CD14-positive monocyte (primary cell): ENCODE measurements at regions not wholly inside any gene's neighbourhood (a gene's known extent, or its start where the extent isn't known, plus 50 kb on each side); places are given as distances from the start of the nearest gene placed in this dataset.

ENCODE experiments used
- DNase-seq, 3 donors: peaks; one replicate each; pipeline ENCODE4 v3.0.0-alpha.2; 2011 to 2022
- H2AFZ ChIP-seq: 2 replicates; pipeline ENCODE4 v1.6.0; 2012; ENCODE audit warnings: mild to moderate bottlenecking, low read depth, low read length, inconsistent platforms; ENCODE audit not compliant: insufficient read depth, poor library complexity, severe bottlenecking
- H3K27ac ChIP-seq, 2 donors: 1 replicate in 1 of 2; 2 replicates in 1 of 2; pipeline ENCODE4 v1.5.1; 2012 to 2013; ENCODE audit warnings: low read length in 2 of 2, control low read depth in 1 of 2, inconsistent platforms in 1 of 2, low read depth in 1 of 2, mild to moderate bottlenecking in 1 of 2
- H3K27me3 ChIP-seq, 2 donors: one replicate each; pipeline versions ENCODE4 v1.6.0 to v1.6.1; 2011 to 2013; ENCODE audit warnings: low read length in 2 of 2; ENCODE audit not compliant: control insufficient read depth in 2 of 2, insufficient read depth in 2 of 2
- H3K36me3 ChIP-seq, 2 donors: replicated peaks in 1 of 2; 1 replicate in 1 of 2; 2 replicates in 1 of 2; pipeline versions ENCODE4 v1.5.1 to v1.6.1; 2012 to 2013; ENCODE audit warnings: low read length in 2 of 2, control low read depth in 1 of 2, inconsistent platforms in 1 of 2, mild to moderate bottlenecking in 1 of 2; ENCODE audit not compliant: insufficient read depth in 2 of 2, control insufficient read depth in 1 of 2
- H3K4me1 ChIP-seq, 2 donors: 1 replicate in 1 of 2; 2 replicates in 1 of 2; pipeline versions ENCODE4 v1.5.1 to v1.6.1; 2012 to 2013; ENCODE audit warnings: low read length in 2 of 2, control low read depth in 1 of 2, inconsistent platforms in 1 of 2, mild to moderate bottlenecking in 1 of 2, moderate library complexity in 1 of 2; ENCODE audit not compliant: insufficient read depth in 2 of 2, control insufficient read depth in 1 of 2
- H3K4me2 ChIP-seq: replicated peaks from 2 replicates; pipeline ENCODE3; 2012; ENCODE audit warnings: low read length, moderate library complexity, mild to moderate bottlenecking; ENCODE audit not compliant: poor library complexity, severe bottlenecking; ENCODE audit errors: extremely low read depth
- H3K4me3 ChIP-seq, 3 experiments: fragments of 200-600 bp in 1 of 3; sonication (generic) in 1 of 3; replicated peaks in 1 of 3; 1 replicate in 2 of 3; 2 replicates in 1 of 3; pipeline ENCODE4 v1.5.1; 2011 to 2013; ENCODE audit warnings: low read length in 3 of 3, mild to moderate bottlenecking in 3 of 3, control low read depth in 2 of 3, low read depth in 2 of 3, inconsistent platforms in 1 of 3, moderate library complexity in 1 of 3
- H3K79me2 ChIP-seq: 2 replicates; pipeline ENCODE4 v1.6.0; 2012; ENCODE audit warnings: mild to moderate bottlenecking, control low read depth, inconsistent platforms, low read length, moderate library complexity; ENCODE audit not compliant: insufficient read depth
- H3K9ac ChIP-seq: 2 replicates; pipeline ENCODE4 v1.6.0; 2017; ENCODE audit warnings: low read length, mild to moderate bottlenecking; ENCODE audit not compliant: insufficient read depth, poor library complexity, severe bottlenecking
- H3K9me3 ChIP-seq, 2 donors: replicated peaks in 1 of 2; 1 replicate in 1 of 2; 2 replicates in 1 of 2; pipeline versions ENCODE4 v1.5.1 to v1.6.1; 2012 to 2013; ENCODE audit warnings: low read length in 2 of 2, control low read depth in 1 of 2; ENCODE audit not compliant: control insufficient read depth in 1 of 2, insufficient read depth in 1 of 2
- H4K20me1 ChIP-seq: 2 replicates; pipeline ENCODE4 v1.6.0; 2012; ENCODE audit warnings: mild to moderate bottlenecking, low read length, control low read depth, moderate library complexity; ENCODE audit not compliant: insufficient read depth
- H3K27ac Mint-ChIP-seq, 7 donors: one replicate each; pipeline ENCODE4 v1.8.0; 2020; ENCODE audit warnings: mild to moderate bottlenecking in 7 of 7, mixed read lengths in 7 of 7, moderate library complexity in 6 of 7, inconsistent platforms in 2 of 7
- H3K27me3 Mint-ChIP-seq, 3 donors: one replicate each; pipeline ENCODE4 v1.8.0; 2021 to 2022; ENCODE audit warnings: low read depth in 3 of 3, mild to moderate bottlenecking in 3 of 3, mixed read lengths in 3 of 3, moderate library complexity in 3 of 3, inconsistent platforms in 1 of 3
- H3K36me3 Mint-ChIP-seq, 2 donors: one replicate each; pipeline ENCODE4 v1.8.0; 2020; ENCODE audit warnings: mixed read lengths in 2 of 2, inconsistent platforms in 1 of 2, mild to moderate bottlenecking in 1 of 2
- H3K4me1 Mint-ChIP-seq: one replicate; pipeline ENCODE4 v1.8.0; 2020; ENCODE audit warnings: mild to moderate bottlenecking, mixed read lengths
- H3K4me3 Mint-ChIP-seq, 2 donors: one replicate each; pipeline ENCODE4 v1.8.0; 2020; ENCODE audit warnings: mild to moderate bottlenecking in 2 of 2, mixed read lengths in 2 of 2, moderate library complexity in 1 of 2
- H3K9me3 Mint-ChIP-seq, 7 donors: one replicate each; pipeline ENCODE4 v1.8.0; 2020 to 2022; ENCODE audit warnings: mixed read lengths in 7 of 7, mild to moderate bottlenecking in 6 of 7, moderate library complexity in 6 of 7, inconsistent platforms in 2 of 7
- WGBS: methylation state at CpG from one replicate; pipeline ENCODE4 v1.1.5; 2013; ENCODE audit warnings: missing lambda C conversion rate; ENCODE audit not compliant: insufficient coverage; 5-methylcytosine and 5-hydroxymethylcytosine counted together
- intact Hi-C, 2 donors: fragments of 100-400 bp; cut with micrococcal nuclease; formaldehyde crosslinking; loops; one replicate each; pipeline versions ENCODE4 v1.15.0 to v1.15.1; 2023
- TF ChIP-seq, protein P1 (sequence below): fragments of 200-600 bp; IDR thresholded peaks from one replicate; pipeline ENCODE4 v1.8.0; 2022; ENCODE audit warnings: antibody characterized with exemption, mild to moderate bottlenecking

DNA sequence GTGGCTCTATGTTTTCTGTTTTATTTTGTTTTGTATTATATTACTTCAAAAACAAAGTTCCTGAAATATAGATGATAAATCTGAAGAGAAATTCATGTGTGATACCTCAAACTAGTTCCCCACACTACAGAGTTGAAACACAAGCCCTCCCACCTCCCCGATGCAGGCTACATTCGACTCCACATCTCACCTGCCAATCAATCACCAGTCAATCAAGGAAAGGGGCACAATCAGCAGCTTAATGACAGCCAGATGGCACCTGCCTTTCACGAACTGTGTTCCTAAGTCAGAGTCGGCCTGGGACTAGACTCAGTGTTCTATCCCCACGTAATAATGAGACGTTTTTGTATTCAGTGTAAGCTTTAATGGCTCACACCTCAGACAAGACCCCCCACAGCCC is 313.4 kb downstream of the SPATA17 start:
- Histone ChIP-seq H3K79me2 (no peaks in the 10 kb centered on the region), H4K20me1 (no peaks in the 10 kb centered on the region), H3K27ac (no peak overlapping the region), H3K4me3 (no peak overlapping the region), H3K4me1 (no peaks in the 10 kb centered on the region), H3K4me2 (no peak overlapping the region), H3K9me3 (peaks cover 0 to 3% of the 10 kb centered on the region in 2 donors), H2AFZ (no peak overlapping the region), H3K9ac (no peak overlapping the region), H3K36me3 (no peaks in the 10 kb centered on the region), H3K27me3 (no peaks in the 10 kb centered on the region)
- H3K4me1 Mint-ChIP-seq: no peaks in the 10 kb centered on the region
- peaks cover 0 to 3% (median 2%) of the 10 kb centered on the region in 3 donors for H3K27me3 Mint-ChIP-seq
- H3K4me3 Mint-ChIP-seq: no peak overlapping the region
- H3K36me3 Mint-ChIP-seq: no peaks in the 10 kb centered on the region
- no peak overlapping the region for H3K27ac Mint-ChIP-seq
- TF ChIP-seq, protein P1, sequence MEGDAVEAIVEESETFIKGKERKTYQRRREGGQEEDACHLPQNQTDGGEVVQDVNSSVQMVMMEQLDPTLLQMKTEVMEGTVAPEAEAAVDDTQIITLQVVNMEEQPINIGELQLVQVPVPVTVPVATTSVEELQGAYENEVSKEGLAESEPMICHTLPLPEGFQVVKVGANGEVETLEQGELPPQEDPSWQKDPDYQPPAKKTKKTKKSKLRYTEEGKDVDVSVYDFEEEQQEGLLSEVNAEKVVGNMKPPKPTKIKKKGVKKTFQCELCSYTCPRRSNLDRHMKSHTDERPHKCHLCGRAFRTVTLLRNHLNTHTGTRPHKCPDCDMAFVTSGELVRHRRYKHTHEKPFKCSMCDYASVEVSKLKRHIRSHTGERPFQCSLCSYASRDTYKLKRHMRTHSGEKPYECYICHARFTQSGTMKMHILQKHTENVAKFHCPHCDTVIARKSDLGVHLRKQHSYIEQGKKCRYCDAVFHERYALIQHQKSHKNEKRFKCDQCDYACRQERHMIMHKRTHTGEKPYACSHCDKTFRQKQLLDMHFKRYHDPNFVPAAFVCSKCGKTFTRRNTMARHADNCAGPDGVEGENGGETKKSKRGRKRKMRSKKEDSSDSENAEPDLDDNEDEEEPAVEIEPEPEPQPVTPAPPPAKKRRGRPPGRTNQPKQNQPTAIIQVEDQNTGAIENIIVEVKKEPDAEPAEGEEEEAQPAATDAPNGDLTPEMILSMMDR: no peak
- intact Hi-C loops: no loop called here
- no peak for DNase-seq
- H3K9me3 Mint-ChIP-seq: peaks cover 0 to 6% (median 2%) of the 10 kb centered on the region in 7 donors
- whole genome bisulfite sequencing: 76% methylated on average over 6 of the region's 6 CpGs

DNA sequence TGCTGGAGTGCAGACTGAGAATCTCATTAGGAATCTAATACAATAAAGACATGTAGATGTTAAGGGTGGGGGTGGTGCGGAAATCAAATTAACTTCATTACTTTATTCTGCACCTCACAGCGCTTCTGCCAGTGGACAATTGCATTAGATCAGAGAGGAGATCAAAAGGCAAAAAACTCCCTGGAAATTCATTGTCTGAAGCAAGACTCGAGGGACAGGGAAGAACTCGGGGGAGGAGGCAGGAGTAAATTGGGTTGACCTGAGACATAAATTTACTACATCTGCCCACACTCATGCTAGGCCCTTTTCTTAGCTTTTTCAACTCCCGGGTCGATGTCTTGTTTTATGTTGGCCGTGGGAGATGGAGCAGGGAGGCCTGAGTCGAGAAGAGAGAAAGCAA is 315.4 kb downstream of the SPATA17 start:
- H3K9ac ChIP-seq: no peak overlapping the region
- WGBS: no CpG with 5 or more reads among the region's 8 CpGs
- Mint-ChIP-seq H3K4me3 (no peak overlapping the region), H3K27ac (no peak overlapping the region), H3K36me3 (no peaks in the 10 kb centered on the region), H3K27me3 (peaks cover 0 to 3% (median 2%) of the 10 kb centered on the region in 3 donors), H3K9me3 (peaks cover 0 to 9% (median 5%) of the 10 kb centered on the region in 7 donors), H3K4me1 (no peaks in the 10 kb centered on the region)
- no peak overlapping the region for H2AFZ ChIP-seq
- no peaks in the 10 kb centered on the region for H4K20me1 ChIP-seq
- H3K4me2 ChIP-seq: no peak overlapping the region
- DNase-seq: no peak
- peaks cover 3 to 9% of the 10 kb centered on the region in 2 donors for H3K9me3 ChIP-seq
- no peak overlapping the region for H3K27ac ChIP-seq
- intact Hi-C loops: no loop called here
- H3K79me2 ChIP-seq: no peaks in the 10 kb centered on the region
- no peaks in the 10 kb centered on the region for H3K36me3 ChIP-seq
- no peak overlapping the region for H3K4me3 ChIP-seq
- no peaks in the 10 kb centered on the region for H3K27me3 ChIP-seq
- no peaks in the 10 kb centered on the region for H3K4me1 ChIP-seq
- TF ChIP-seq, protein P1: no peak
